OCI-LY3 (cell line): ENCODE measurements at regions not wholly inside any gene's neighbourhood (a gene's known extent, or its start where the extent isn't known, plus 50 kb on each side); places are given as distances from the start of the nearest gene placed in this dataset.

Experiments
- H2AFZ ChIP-seq: fragments of 200-600, 300-600 bp; shearing (Covaris generic); 2 replicates; pipeline ENCODE4 v1.6.0; 2014; ENCODE audit warnings: antibody characterized with exemption, low read depth, low read length
- H3K27ac ChIP-seq: fragments of 200-600, 300-600 bp; sonication (generic); 2 replicates; pipeline ENCODE4 v1.5.1; 2014; ENCODE audit warnings: mild to moderate bottlenecking, low read length, moderate library complexity, mixed read lengths
- H3K27me3 ChIP-seq: fragments of 200-600, 300-600 bp; sonication (generic); 2 replicates; pipeline ENCODE4 v1.6.1; 2014; ENCODE audit warnings: low read depth, low read length, mixed read lengths
- H3K36me3 ChIP-seq: fragments of 200-600, 300-600 bp; sonication (generic); replicated peaks from 2 replicates; pipeline ENCODE3; 2014; ENCODE audit warnings: low read depth, low read length, mixed read lengths
- H3K4me1 ChIP-seq: fragments of 300-600, 200-600 bp; sonication (generic); 2 replicates; pipeline ENCODE4 v1.6.1; 2014; ENCODE audit warnings: low read length, mixed read lengths
- H3K4me2 ChIP-seq: fragments of 200-600, 300-600 bp; sonication (generic); 2 replicates; pipeline ENCODE4 v1.6.1; 2014; ENCODE audit warnings: low read length, mixed read lengths
- H3K4me3 ChIP-seq: fragments of 300-600, 200-600 bp; sonication (generic); 2 replicates; pipeline ENCODE4 v1.5.1; 2014; ENCODE audit warnings: antibody characterized with exemption, mild to moderate bottlenecking, low read length, moderate library complexity
- H3K79me2 ChIP-seq: fragments of 300-600, 200-600 bp; shearing (Covaris generic); 2 replicates; pipeline ENCODE4 v1.6.1; 2014; ENCODE audit warnings: mild to moderate bottlenecking, low read length, mixed read lengths
- H3K9ac ChIP-seq: fragments of 300-600, 200-600 bp; shearing (Covaris generic); 2 replicates; pipeline ENCODE4 v1.6.0; 2014; ENCODE audit warnings: mild to moderate bottlenecking, low read length, moderate library complexity
- H3K9me3 ChIP-seq: fragments of 200-600, 300-600 bp; shearing (Covaris generic); 2 replicates; pipeline ENCODE4 v1.6.1; 2014; ENCODE audit warnings: low read length, mixed read lengths; ENCODE audit not compliant: insufficient read depth
- H4K20me1 ChIP-seq: fragments of 200-600, 300-600 bp; sonication (generic); 2 replicates; pipeline ENCODE4 v1.6.1; 2016; ENCODE audit warnings: low read length, mixed read lengths; ENCODE audit not compliant: insufficient read depth
- CTCF ChIP-seq: fragments of 200-600, 300-600 bp; sonication (generic); IDR thresholded peaks from 2 replicates; pipeline ENCODE4 v1.5.1; 2014; ENCODE audit warnings: antibody characterized with exemption, low read length, low read depth
- EZH2phosphoT487 ChIP-seq: fragments of 200-600 bp; shearing (Covaris generic); IDR thresholded peaks from 2 replicates; pipeline ENCODE4 v1.6.1; 2018; ENCODE audit warnings: antibody characterized with exemption, mixed run types, low read depth

GRCh38 chr5:108615216-108615615 lies 132.5 kb upstream of the FER start:
- no peaks in the 10 kb centered on the region for H3K4me1 ChIP-seq
- H4K20me1 ChIP-seq, result no peaks in the 10 kb centered on the region
- H3K9ac ChIP-seq, result no peak overlapping the region
- H3K4me2 ChIP-seq, result no peak overlapping the region
- no peak overlapping the region for H3K27ac ChIP-seq
- TF ChIP-seq EZH2phosphoT487 (no peak), CTCF (no peak)
- H3K9me3 ChIP-seq, result no peaks in the 10 kb centered on the region
- H3K27me3 ChIP-seq, result no peaks in the 10 kb centered on the region
- no peak overlapping the region for H3K4me3 ChIP-seq
- H2AFZ ChIP-seq, result no peak overlapping the region
- no peaks in the 10 kb centered on the region for H3K79me2 ChIP-seq
- H3K36me3 ChIP-seq, result no peaks in the 10 kb centered on the region

DNA sequence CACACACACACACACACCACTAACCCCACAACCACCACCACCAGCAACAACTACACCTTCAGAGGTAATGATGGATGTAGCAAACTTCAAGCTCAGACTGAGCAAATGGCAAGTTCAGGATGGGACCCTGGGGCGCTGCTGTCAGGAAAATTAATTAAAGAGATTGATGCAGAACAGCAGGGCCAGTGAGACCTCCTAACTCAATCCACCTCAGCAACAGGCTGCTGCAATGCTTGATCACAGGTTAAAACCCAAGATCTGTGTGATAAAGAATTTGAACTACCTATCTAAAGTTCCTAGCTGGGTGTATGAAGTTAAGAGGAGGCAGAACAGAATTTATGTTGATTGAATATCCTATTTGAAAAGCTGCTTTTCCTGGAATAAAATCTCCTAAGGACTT lies 140.3 kb upstream of the FER start:
- Histone ChIP-seq H4K20me1 (no peaks in the 10 kb centered on the region), H3K4me2 (no peak overlapping the region), H3K4me3 (no peak overlapping the region), H3K36me3 (no peaks in the 10 kb centered on the region), H3K4me1 (no peaks in the 10 kb centered on the region), H3K27me3 (no peaks in the 10 kb centered on the region), H3K9me3 (no peaks in the 10 kb centered on the region), H3K27ac (no peak overlapping the region), H2AFZ (no peak overlapping the region), H3K9ac (no peak overlapping the region), H3K79me2 (no peaks in the 10 kb centered on the region)
- TF ChIP-seq EZH2phosphoT487, result no peak
- no peak for TF ChIP-seq CTCF

DNA sequence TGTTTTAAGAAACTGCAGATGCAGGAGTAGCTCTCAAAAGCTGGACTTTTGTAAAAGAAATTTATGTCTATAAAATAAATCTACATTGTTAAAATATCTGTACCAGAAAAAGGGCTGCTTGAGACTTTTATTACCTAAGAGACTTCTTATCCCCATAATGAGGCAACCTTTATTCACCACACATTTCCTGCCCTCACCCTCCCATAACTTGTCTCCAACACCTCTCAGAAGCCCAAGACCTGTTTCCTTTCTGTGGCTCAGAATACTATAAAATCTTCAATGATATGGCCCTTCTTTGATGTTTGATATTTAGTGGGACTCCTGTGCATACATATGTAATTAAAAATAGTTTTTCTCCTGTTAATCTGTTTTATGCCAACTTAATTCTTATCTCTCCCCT lies 141.5 kb upstream of the FER start:
- no peaks in the 10 kb centered on the region for H4K20me1 ChIP-seq
- no peak overlapping the region for H3K4me3 ChIP-seq
- H3K4me2 ChIP-seq, result no peak overlapping the region
- H3K9me3 ChIP-seq, result no peaks in the 10 kb centered on the region
- H3K27me3 ChIP-seq, result no peaks in the 10 kb centered on the region
- TF ChIP-seq CTCF (no peak), EZH2phosphoT487 (no peak)
- no peak overlapping the region for H3K9ac ChIP-seq
- H3K36me3 ChIP-seq, result no peaks in the 10 kb centered on the region
- H3K27ac ChIP-seq, result no peak overlapping the region
- no peaks in the 10 kb centered on the region for H3K79me2 ChIP-seq
- H2AFZ ChIP-seq, result no peak overlapping the region
- H3K4me1 ChIP-seq, result no peaks in the 10 kb centered on the region

DNA sequence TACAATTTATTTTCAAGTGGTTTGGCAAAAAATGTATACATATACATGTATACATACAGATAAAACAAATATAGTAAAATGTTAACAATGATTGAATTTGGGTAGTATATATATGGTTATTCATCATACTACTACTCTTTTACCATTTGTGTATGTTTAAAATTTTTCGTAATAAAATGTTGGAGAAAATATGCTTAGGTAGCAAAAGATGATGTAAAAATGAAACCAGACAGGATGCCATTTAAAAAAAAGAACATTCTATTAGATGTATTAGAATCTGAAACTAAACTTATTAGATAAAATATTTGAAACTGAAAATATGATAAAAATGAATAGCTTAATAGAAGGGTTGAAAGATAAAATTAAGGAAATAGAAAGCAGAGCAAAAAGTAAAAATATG lies 144.9 kb upstream of the FER start:
- no peak overlapping the region for H3K9ac ChIP-seq
- no peak overlapping the region for H3K4me2 ChIP-seq
- no peaks in the 10 kb centered on the region for H3K27me3 ChIP-seq
- H4K20me1 ChIP-seq, result no peaks in the 10 kb centered on the region
- H3K36me3 ChIP-seq, result no peaks in the 10 kb centered on the region
- H3K4me3 ChIP-seq, result no peak overlapping the region
- H3K4me1 ChIP-seq, result no peaks in the 10 kb centered on the region
- TF ChIP-seq EZH2phosphoT487, result no peak
- TF ChIP-seq CTCF, result no peak
- no peaks in the 10 kb centered on the region for H3K9me3 ChIP-seq
- no peak overlapping the region for H2AFZ ChIP-seq
- no peaks in the 10 kb centered on the region for H3K79me2 ChIP-seq
- no peak overlapping the region for H3K27ac ChIP-seq
